HG02571 (cell line): ENCODE measurements at regions not wholly inside any gene's neighbourhood (a gene's known extent, or its start where the extent isn't known, plus 50 kb on each side); places are given as distances from the start of the nearest gene placed in this dataset.

Source experiments
- ATAC-seq: cut with Tn5 transposase; IDR thresholded peaks from one replicate; pipeline ENCODE4 v1.9.1; 2021; ENCODE audit warnings: mild to moderate bottlenecking, moderate library complexity; ENCODE audit not compliant: unreplicated experiment

- no peak for ATAC-seq
These were observed 664.0 kb upstream of the ARGLU1 start for GRCh38 chr13:107231944-107232343.

GRCh38 chr13:107223867-107224266 lies 655.9 kb upstream of the ARGLU1 start:
- no peak for ATAC-seq

GRCh38 chr13:107222597-107222996 lies 654.7 kb upstream of the ARGLU1 start:
- no peak for ATAC-seq

- no peak for ATAC-seq
These were observed 652.3 kb upstream of the ARGLU1 start for GRCh38 chr13:107220245-107220644.

- no peak for ATAC-seq
These were observed 649.3 kb upstream of the ARGLU1 start for GRCh38 chr13:107217251-107217650.

- no peak for ATAC-seq
These were observed 648.3 kb upstream of the ARGLU1 start for GRCh38 chr13:107216046-107216755.

- ATAC-seq: peak; percentile 90
These were observed 643.1 kb upstream of the ARGLU1 start for GRCh38 chr13:107211073-107211472.

- no peak for ATAC-seq
These were observed 642.7 kb upstream of the ARGLU1 start for GRCh38 chr13:107210723-107211030.

GRCh38 chr13:107209824-107210722 lies 642.1 kb upstream of the ARGLU1 start:
- ATAC-seq: no peak

- no peak for ATAC-seq
These were observed 641.0 kb upstream of the ARGLU1 start for GRCh38 chr13:107208889-107209288.

GRCh38 chr13:107205318-107206104 lies 637.6 kb upstream of the ARGLU1 start:
- ATAC-seq: peak; percentile 93

GRCh38 chr13:107203146-107203847 lies 635.4 kb upstream of the ARGLU1 start:
- ATAC-seq: no peak

GRCh38 chr13:107202371-107203023 lies 634.6 kb upstream of the ARGLU1 start:
- ATAC-seq: no peak

- no peak for ATAC-seq
These were observed 632.6 kb upstream of the ARGLU1 start for GRCh38 chr13:107200491-107200890.

GRCh38 chr13:107192289-107192688 lies 624.4 kb upstream of the ARGLU1 start:
- ATAC-seq: no peak

GRCh38 chr13:107190065-107190464 lies 622.1 kb upstream of the ARGLU1 start:
- ATAC-seq: no peak

GRCh38 chr13:107185889-107186288 lies 618.0 kb upstream of the ARGLU1 start:
- ATAC-seq: no peak

GRCh38 chr13:107170270-107170931 lies 602.5 kb upstream of the ARGLU1 start:
- no peak for ATAC-seq

GRCh38 chr13:107157271-107157670 lies 589.3 kb upstream of the ARGLU1 start:
- ATAC-seq: no peak

- no peak for ATAC-seq
These were observed 576.5 kb upstream of the ARGLU1 start for GRCh38 chr13:107144432-107144831.
